ENCODE measurements at regions not wholly inside any gene's neighbourhood (a gene's known extent, or its start where the extent isn't known, plus 50 kb on each side); places are given as distances from the start of the nearest gene placed in this dataset.

DNA sequence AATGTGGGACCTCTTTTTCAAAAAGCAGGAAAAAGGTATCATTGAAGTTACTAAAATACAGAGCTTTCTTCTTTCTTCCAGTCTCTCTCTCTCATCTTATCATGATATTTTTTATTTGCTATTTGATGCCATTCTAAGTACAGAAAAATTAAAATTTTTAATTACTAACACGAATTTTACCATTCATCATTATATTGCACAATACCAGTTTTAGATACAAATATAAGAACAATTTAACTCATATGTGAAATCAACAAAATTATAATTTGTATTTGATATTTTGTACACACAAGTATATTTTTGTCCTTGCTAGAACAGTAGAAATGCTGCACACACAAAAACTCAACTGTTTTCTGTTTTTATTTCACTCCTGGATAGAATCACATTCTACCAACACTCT, 112.2 kb downstream of the OAT start:
- Histone ChIP-seq H3K9me2 (ENCODE audit: insufficient read depth) (peaks cover 7% of the 10 kb centered on the region; the same call in 1 of the 2 replicates), H3F3A (replicated peaks; ENCODE audit: low read depth) (no peaks in the 10 kb centered on the region), H3K4me3 (no peak overlapping the region), H3K36me3 (ENCODE audit: insufficient read depth) (no peaks in the 10 kb centered on the region), H3K79me2 (replicated peaks; ENCODE audit: insufficient read depth) (no peaks in the 10 kb centered on the region), H3K27me3 (ENCODE audit: insufficient read depth) (no peaks in the 10 kb centered on the region), H3K4me2 (no peak overlapping the region), H3K27ac (ENCODE audit: low read depth) (no peak overlapping the region), H4K20me1 (replicated peaks; ENCODE audit: insufficient read depth) (no peaks in the 10 kb centered on the region), H3K4me1 (ENCODE audit: insufficient read depth) (no peaks in the 10 kb centered on the region), H2AFZ (no peak overlapping the region)
- no peak for ATAC-seq
- DNase-seq (ENCODE audit: low spot score), result no peak
- no peaks in the 10 kb centered on the region for H3K36me3 Mint-ChIP-seq (ENCODE audit: low read depth)
- H3K9me3 Mint-ChIP-seq, result peaks cover 4% of the 10 kb centered on the region; the same call in 2 of the 3 replicates
- H3K4me1 Mint-ChIP-seq, result no peaks in the 10 kb centered on the region
- H3K4me3 Mint-ChIP-seq, result no peak overlapping the region
- TF ChIP-seq ZNF114 (CRISPR knock-in tag; IDR thresholded peaks at IDR 0.05) (no peak), NANOG (IDR thresholded peaks at IDR 0.05; ENCODE audit: borderline replicate concordance) (no peak), EZH2phosphoT487 (IDR thresholded peaks at IDR 0.05; ENCODE audit: unreplicated experiment) (no peak), CREB1 (CRISPR knock-in tag; IDR thresholded peaks at IDR 0.05; ENCODE audit: low read depth) (no peak), ETS1 (IDR thresholded peaks at IDR 0.05) (no peak), JUNB (IDR thresholded peaks at IDR 0.05; ENCODE audit: unreplicated experiment) (no peak), ZNF331 (CRISPR knock-in tag; IDR thresholded peaks at IDR 0.05; ENCODE audit: low read depth) (no peak), STAT1 (IDR thresholded peaks at IDR 0.05; ENCODE audit: unreplicated experiment) (no peak), EZH2 (IDR thresholded peaks at IDR 0.05; ENCODE audit: low read depth, unreplicated experiment) (no peak)
- TF ChIP-seq, protein P1, sequence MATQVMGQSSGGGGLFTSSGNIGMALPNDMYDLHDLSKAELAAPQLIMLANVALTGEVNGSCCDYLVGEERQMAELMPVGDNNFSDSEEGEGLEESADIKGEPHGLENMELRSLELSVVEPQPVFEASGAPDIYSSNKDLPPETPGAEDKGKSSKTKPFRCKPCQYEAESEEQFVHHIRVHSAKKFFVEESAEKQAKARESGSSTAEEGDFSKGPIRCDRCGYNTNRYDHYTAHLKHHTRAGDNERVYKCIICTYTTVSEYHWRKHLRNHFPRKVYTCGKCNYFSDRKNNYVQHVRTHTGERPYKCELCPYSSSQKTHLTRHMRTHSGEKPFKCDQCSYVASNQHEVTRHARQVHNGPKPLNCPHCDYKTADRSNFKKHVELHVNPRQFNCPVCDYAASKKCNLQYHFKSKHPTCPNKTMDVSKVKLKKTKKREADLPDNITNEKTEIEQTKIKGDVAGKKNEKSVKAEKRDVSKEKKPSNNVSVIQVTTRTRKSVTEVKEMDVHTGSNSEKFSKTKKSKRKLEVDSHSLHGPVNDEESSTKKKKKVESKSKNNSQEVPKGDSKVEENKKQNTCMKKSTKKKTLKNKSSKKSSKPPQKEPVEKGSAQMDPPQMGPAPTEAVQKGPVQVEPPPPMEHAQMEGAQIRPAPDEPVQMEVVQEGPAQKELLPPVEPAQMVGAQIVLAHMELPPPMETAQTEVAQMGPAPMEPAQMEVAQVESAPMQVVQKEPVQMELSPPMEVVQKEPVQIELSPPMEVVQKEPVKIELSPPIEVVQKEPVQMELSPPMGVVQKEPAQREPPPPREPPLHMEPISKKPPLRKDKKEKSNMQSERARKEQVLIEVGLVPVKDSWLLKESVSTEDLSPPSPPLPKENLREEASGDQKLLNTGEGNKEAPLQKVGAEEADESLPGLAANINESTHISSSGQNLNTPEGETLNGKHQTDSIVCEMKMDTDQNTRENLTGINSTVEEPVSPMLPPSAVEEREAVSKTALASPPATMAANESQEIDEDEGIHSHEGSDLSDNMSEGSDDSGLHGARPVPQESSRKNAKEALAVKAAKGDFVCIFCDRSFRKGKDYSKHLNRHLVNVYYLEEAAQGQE (IDR thresholded peaks at IDR 0.05; ENCODE audit: unreplicated experiment), result no peak
- peaks cover 2% of the 10 kb centered on the region for H3K27me3 Mint-ChIP-seq (ENCODE audit: insufficient read depth, low read depth, poor library complexity)
- H3K27ac Mint-ChIP-seq, result no peak overlapping the region

DNA sequence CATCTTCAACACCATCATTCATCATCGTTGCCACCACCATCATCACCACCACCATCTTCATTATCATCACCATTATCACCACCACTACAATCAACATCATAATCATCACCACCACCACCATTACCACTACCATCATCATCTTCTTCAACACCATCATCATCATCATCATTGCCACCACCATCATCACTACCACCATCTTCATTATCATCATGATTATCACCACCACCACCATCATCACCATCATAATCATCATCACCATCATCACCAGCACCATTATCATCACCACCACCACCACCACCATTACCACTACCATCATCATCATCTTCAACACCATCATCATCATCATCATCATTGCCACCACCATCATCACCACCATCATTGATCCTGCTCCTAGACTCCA, 112.7 kb downstream of the OAT start:
- Histone ChIP-seq H3K4me1 (ENCODE audit: insufficient read depth) (no peaks in the 10 kb centered on the region), H3K27me3 (ENCODE audit: insufficient read depth) (no peaks in the 10 kb centered on the region), H2AFZ (no peak overlapping the region), H3K27ac (ENCODE audit: low read depth) (no peak overlapping the region), H3K79me2 (replicated peaks; ENCODE audit: insufficient read depth) (no peaks in the 10 kb centered on the region), H3K36me3 (ENCODE audit: insufficient read depth) (no peaks in the 10 kb centered on the region), H3K4me3 (no peak overlapping the region), H3K4me2 (no peak overlapping the region), H3F3A (replicated peaks; ENCODE audit: low read depth) (no peaks in the 10 kb centered on the region), H3K9me2 (ENCODE audit: insufficient read depth) (peaks cover 7% of the 10 kb centered on the region; the same call in 1 of the 2 replicates), H4K20me1 (replicated peaks; ENCODE audit: insufficient read depth) (no peaks in the 10 kb centered on the region)
- Mint-ChIP-seq H3K27ac (no peak overlapping the region), H3K4me1 (no peaks in the 10 kb centered on the region), H3K4me3 (no peak overlapping the region), H3K36me3 (ENCODE audit: low read depth) (peaks cover 2% of the 10 kb centered on the region), H3K27me3 (ENCODE audit: insufficient read depth, low read depth, poor library complexity) (peaks cover 2% of the 10 kb centered on the region), H3K9me3 (peaks cover 9% of the 10 kb centered on the region)
- DNase-seq (ENCODE audit: low spot score) (no peak), ATAC-seq (no peak)
- TF ChIP-seq CREB1 (CRISPR knock-in tag; IDR thresholded peaks at IDR 0.05; ENCODE audit: low read depth), result no peak
- no peak for TF ChIP-seq EZH2phosphoT487 (IDR thresholded peaks at IDR 0.05; ENCODE audit: unreplicated experiment)
- TF ChIP-seq, protein P1 (IDR thresholded peaks at IDR 0.05; ENCODE audit: unreplicated experiment), result no peak
- no peak for TF ChIP-seq EZH2 (IDR thresholded peaks at IDR 0.05; ENCODE audit: low read depth, unreplicated experiment)
- no peak for TF ChIP-seq ZNF114 (CRISPR knock-in tag; IDR thresholded peaks at IDR 0.05)
- no peak for TF ChIP-seq ETS1 (IDR thresholded peaks at IDR 0.05)
